HUES48 (cell line): ENCODE measurements at regions not wholly inside any gene's neighbourhood (a gene's known extent, or its start where the extent isn't known, plus 50 kb on each side); places are given as distances from the start of the nearest gene placed in this dataset.

Experiments used
- H3K27ac ChIP-seq: one replicate; pipeline ENCODE4 v1.7.0; 2013; ENCODE audit warnings: low read depth, low read length, inconsistent platforms
- H3K27me3 ChIP-seq: 2 replicates; pipeline ENCODE4 v1.6.1; 2013; ENCODE audit warnings: mild to moderate bottlenecking, low read length; ENCODE audit not compliant: control insufficient read depth, insufficient read depth
- H3K36me3 ChIP-seq: 2 replicates; pipeline ENCODE4 v1.6.1; 2013; ENCODE audit warnings: low read length; ENCODE audit not compliant: control insufficient read depth, insufficient read depth
- H3K4me1 ChIP-seq: 2 replicates; pipeline ENCODE4 v1.6.1; 2013; ENCODE audit warnings: mild to moderate bottlenecking, low read length; ENCODE audit not compliant: control insufficient read depth, insufficient read depth
- H3K4me3 ChIP-seq: 2 replicates; pipeline ENCODE4 v1.5.1; 2013; ENCODE audit warnings: mild to moderate bottlenecking, low read depth, low read length
- H3K9ac ChIP-seq: 2 replicates; pipeline ENCODE4 v1.6.1; 2013; ENCODE audit warnings: mild to moderate bottlenecking, low read depth, low read length, moderate library complexity
- H3K9me3 ChIP-seq: 2 replicates; pipeline ENCODE4 v1.6.1; 2013; ENCODE audit warnings: low read length; ENCODE audit not compliant: control insufficient read depth, insufficient read depth

- Histone ChIP-seq H3K9me3 (peaks cover 6% of the 10 kb centered on the region; the same call in 1 of the 2 replicates), H3K4me1 (peaks cover 23% of the 10 kb centered on the region), H3K36me3 (no peaks in the 10 kb centered on the region), H3K27me3 (no peaks in the 10 kb centered on the region), H3K4me3 (no peak overlapping the region), H3K9ac (no peak overlapping the region), H3K27ac (peak overlapping the region; percentile 68)
Observed at GRCh38 chr10:60521974-60522405, 132.3 kb upstream of the ANK3 start.

- no peak overlapping the region for H3K9ac ChIP-seq
Observed at GRCh38 chr10:60518745-60519144, 129.1 kb upstream of the ANK3 start.

GRCh38 chr10:60517805-60518204 is 128.1 kb upstream of the ANK3 start:
- Histone ChIP-seq H3K4me3 (no peak overlapping the region), H3K36me3 (no peaks in the 10 kb centered on the region), H3K9me3 (no peaks in the 10 kb centered on the region), H3K9ac (no peak overlapping the region), H3K27me3 (no peaks in the 10 kb centered on the region), H3K27ac (no peak overlapping the region), H3K4me1 (peaks cover 29% of the 10 kb centered on the region)

More at GRCh38 chr10:60518745-60519144, 129.1 kb upstream of the ANK3 start:
- H3K4me1 ChIP-seq, result peaks cover 29% of the 10 kb centered on the region
- H3K27me3 ChIP-seq, result no peaks in the 10 kb centered on the region
- no peak overlapping the region for H3K4me3 ChIP-seq
- no peak overlapping the region for H3K27ac ChIP-seq
- no peaks in the 10 kb centered on the region for H3K36me3 ChIP-seq
- H3K9me3 ChIP-seq, result 0 out of 2 replicates have a peak, but pooled peaks cover under 1% of the 10 kb centered on the region

- no peaks in the 10 kb centered on the region for H3K36me3 ChIP-seq
- H3K9ac ChIP-seq, result no peak overlapping the region
- H3K4me3 ChIP-seq, result no peak overlapping the region
- H3K27me3 ChIP-seq, result no peaks in the 10 kb centered on the region
- peaks cover 14% of the 10 kb centered on the region for H3K4me1 ChIP-seq
- no peak overlapping the region for H3K27ac ChIP-seq
- no peaks in the 10 kb centered on the region for H3K9me3 ChIP-seq
Observed at GRCh38 chr10:60513281-60513680, 123.6 kb upstream of the ANK3 start.

- Histone ChIP-seq H3K4me1 (peaks cover 14% of the 10 kb centered on the region), H3K9ac (no peak overlapping the region), H3K27me3 (no peaks in the 10 kb centered on the region), H3K27ac (no peak overlapping the region), H3K4me3 (no peak overlapping the region), H3K36me3 (no peaks in the 10 kb centered on the region), H3K9me3 (no peaks in the 10 kb centered on the region)
Observed at GRCh38 chr10:60511477-60512229, 122.0 kb upstream of the ANK3 start.

GRCh38 chr10:60508831-60509230 is 119.2 kb upstream of the ANK3 start:
- no peak overlapping the region for H3K4me3 ChIP-seq
- no peak overlapping the region for H3K27ac ChIP-seq
- H3K9ac ChIP-seq, result no peak overlapping the region

GRCh38 chr10:60508037-60508436 is 118.4 kb upstream of the ANK3 start:
- Histone ChIP-seq H3K9ac (no peak overlapping the region), H3K27me3 (no peaks in the 10 kb centered on the region), H3K27ac (no peak overlapping the region), H3K4me3 (no peak overlapping the region), H3K36me3 (no peaks in the 10 kb centered on the region), H3K4me1 (peaks cover 10% of the 10 kb centered on the region; the same call in 1 of the 2 replicates), H3K9me3 (no peaks in the 10 kb centered on the region)

More at GRCh38 chr10:60508831-60509230, 119.2 kb upstream of the ANK3 start:
- no peaks in the 10 kb centered on the region for H3K27me3 ChIP-seq
- peaks cover 10% of the 10 kb centered on the region; the same call in 1 of the 2 replicates for H3K4me1 ChIP-seq
- no peaks in the 10 kb centered on the region for H3K9me3 ChIP-seq
- H3K36me3 ChIP-seq, result no peaks in the 10 kb centered on the region

- H3K4me3 ChIP-seq, result no peak overlapping the region
- H3K9ac ChIP-seq, result no peak overlapping the region
- no peaks in the 10 kb centered on the region for H3K36me3 ChIP-seq
- no peaks in the 10 kb centered on the region for H3K27me3 ChIP-seq
- H3K9me3 ChIP-seq, result no peaks in the 10 kb centered on the region
- H3K27ac ChIP-seq, result no peak overlapping the region
- 0 out of 2 replicates have a peak, but pooled peaks cover 5% of the 10 kb centered on the region for H3K4me1 ChIP-seq
Observed at GRCh38 chr10:60502621-60503020, 112.9 kb upstream of the ANK3 start.

GRCh38 chr10:60498985-60499384 is 109.3 kb upstream of the ANK3 start:
- Histone ChIP-seq H3K9me3 (no peaks in the 10 kb centered on the region), H3K4me1 (0 out of 2 replicates have a peak, but pooled peaks cover 3% of the 10 kb centered on the region), H3K4me3 (no peak overlapping the region), H3K27me3 (no peaks in the 10 kb centered on the region), H3K9ac (no peak overlapping the region), H3K27ac (no peak overlapping the region), H3K36me3 (no peaks in the 10 kb centered on the region)

- Histone ChIP-seq H3K9me3 (no peaks in the 10 kb centered on the region), H3K9ac (no peak overlapping the region), H3K4me1 (0 out of 2 replicates have a peak, but pooled peaks cover 3% of the 10 kb centered on the region), H3K36me3 (no peaks in the 10 kb centered on the region), H3K4me3 (no peak overlapping the region), H3K27me3 (no peaks in the 10 kb centered on the region), H3K27ac (no peak overlapping the region)
Observed at GRCh38 chr10:60497364-60497763, 107.7 kb upstream of the ANK3 start.

- H3K36me3 ChIP-seq, result no peaks in the 10 kb centered on the region
- H3K27ac ChIP-seq, result no peak overlapping the region
- H3K9ac ChIP-seq, result no peak overlapping the region
- H3K4me3 ChIP-seq, result no peak overlapping the region
- H3K4me1 ChIP-seq, result 0 out of 2 replicates have a peak, but pooled peaks cover 3% of the 10 kb centered on the region
- H3K9me3 ChIP-seq, result no peaks in the 10 kb centered on the region
- H3K27me3 ChIP-seq, result no peaks in the 10 kb centered on the region
Observed at GRCh38 chr10:60496181-60496580, 106.5 kb upstream of the ANK3 start.
